ENCODE measurements at regions not wholly inside any gene's neighbourhood (a gene's known extent, or its start where the extent isn't known, plus 50 kb on each side); places are given as distances from the start of the nearest gene placed in this dataset.

- DNase-seq = no peak
- no peaks in the 10 kb centered on the region for H3K9me3 ChIP-seq (ENCODE audit: control insufficient read depth, low read length)
- H3K4me3 ChIP-seq (ENCODE audit: insufficient read depth, low read depth, low read length, poor library complexity, severe bottlenecking) = no peak overlapping the region
- H3K27ac ChIP-seq (ENCODE audit: insufficient read depth, low read length, poor library complexity, severe bottlenecking) = no peak overlapping the region
- H3K36me3 ChIP-seq (ENCODE audit: control insufficient read depth, insufficient read depth, low read length) = no peaks in the 10 kb centered on the region
- H3K27me3 ChIP-seq (replicated peaks; ENCODE audit: control insufficient read depth, insufficient read depth, low read length, poor library complexity, severe bottlenecking) = no peaks in the 10 kb centered on the region
- H3K4me1 ChIP-seq (ENCODE audit: control insufficient read depth, insufficient read depth, low read length, poor library complexity, severe bottlenecking) = no peaks in the 10 kb centered on the region
These were observed 129.6 kb downstream of the GRIN2B start for GRCh38 chr12:13851828-13852227.

- H3K27me3 ChIP-seq (replicated peaks; ENCODE audit: control insufficient read depth, insufficient read depth, low read length, poor library complexity, severe bottlenecking) = peaks cover 2% of the 10 kb centered on the region
- DNase-seq = no peak
- H3K4me3 ChIP-seq (ENCODE audit: insufficient read depth, low read depth, low read length, poor library complexity, severe bottlenecking) = no peak overlapping the region
- H3K36me3 ChIP-seq (ENCODE audit: control insufficient read depth, insufficient read depth, low read length) = no peaks in the 10 kb centered on the region
- H3K9me3 ChIP-seq (ENCODE audit: control insufficient read depth, low read length) = no peaks in the 10 kb centered on the region
- H3K27ac ChIP-seq (ENCODE audit: insufficient read depth, low read length, poor library complexity, severe bottlenecking) = no peak overlapping the region
- no peaks in the 10 kb centered on the region for H3K4me1 ChIP-seq (ENCODE audit: control insufficient read depth, insufficient read depth, low read length, poor library complexity, severe bottlenecking)
These were observed 131.9 kb downstream of the GRIN2B start for GRCh38 chr12:13849456-13849855.

GRCh38 chr12:13843841-13844240, 137.6 kb downstream of the GRIN2B start:
- no peak overlapping the region for H3K4me3 ChIP-seq (ENCODE audit: insufficient read depth, low read depth, low read length, poor library complexity, severe bottlenecking)
- H3K36me3 ChIP-seq (ENCODE audit: control insufficient read depth, insufficient read depth, low read length) = no peaks in the 10 kb centered on the region
- no peak overlapping the region for H3K27ac ChIP-seq (ENCODE audit: insufficient read depth, low read length, poor library complexity, severe bottlenecking)
- H3K4me1 ChIP-seq (ENCODE audit: control insufficient read depth, insufficient read depth, low read length, poor library complexity, severe bottlenecking) = no peaks in the 10 kb centered on the region
- no peaks in the 10 kb centered on the region for H3K9me3 ChIP-seq (ENCODE audit: control insufficient read depth, low read length)
- H3K27me3 ChIP-seq (replicated peaks; ENCODE audit: control insufficient read depth, insufficient read depth, low read length, poor library complexity, severe bottlenecking) = peaks cover 2% of the 10 kb centered on the region
- no peak for DNase-seq

- no peak for DNase-seq
- H3K27ac ChIP-seq (ENCODE audit: insufficient read depth, low read length, poor library complexity, severe bottlenecking) = no peak overlapping the region
- H3K36me3 ChIP-seq (ENCODE audit: control insufficient read depth, insufficient read depth, low read length) = no peaks in the 10 kb centered on the region
- no peaks in the 10 kb centered on the region for H3K4me1 ChIP-seq (ENCODE audit: control insufficient read depth, insufficient read depth, low read length, poor library complexity, severe bottlenecking)
- no peaks in the 10 kb centered on the region for H3K9me3 ChIP-seq (ENCODE audit: control insufficient read depth, low read length)
- peaks cover 2% of the 10 kb centered on the region for H3K27me3 ChIP-seq (replicated peaks; ENCODE audit: control insufficient read depth, insufficient read depth, low read length, poor library complexity, severe bottlenecking)
- H3K4me3 ChIP-seq (ENCODE audit: insufficient read depth, low read depth, low read length, poor library complexity, severe bottlenecking) = no peak overlapping the region
These were observed 140.0 kb downstream of the GRIN2B start for GRCh38 chr12:13841358-13841757.

GRCh38 chr12:13839365-13840336, 141.8 kb downstream of the GRIN2B start:
- H3K27me3 ChIP-seq (replicated peaks; ENCODE audit: control insufficient read depth, insufficient read depth, low read length, poor library complexity, severe bottlenecking) = no peaks in the 10 kb centered on the region
- no peaks in the 10 kb centered on the region for H3K9me3 ChIP-seq (ENCODE audit: control insufficient read depth, low read length)
- no peak for DNase-seq
- no peaks in the 10 kb centered on the region for H3K4me1 ChIP-seq (ENCODE audit: control insufficient read depth, insufficient read depth, low read length, poor library complexity, severe bottlenecking)
- H3K27ac ChIP-seq (ENCODE audit: insufficient read depth, low read length, poor library complexity, severe bottlenecking) = no peak overlapping the region
- H3K36me3 ChIP-seq (ENCODE audit: control insufficient read depth, insufficient read depth, low read length) = no peaks in the 10 kb centered on the region
- no peak overlapping the region for H3K4me3 ChIP-seq (ENCODE audit: insufficient read depth, low read depth, low read length, poor library complexity, severe bottlenecking)

- Histone ChIP-seq H3K36me3 (ENCODE audit: control insufficient read depth, insufficient read depth, low read length) (no peaks in the 10 kb centered on the region), H3K9me3 (ENCODE audit: control insufficient read depth, low read length) (no peaks in the 10 kb centered on the region), H3K27ac (ENCODE audit: insufficient read depth, low read length, poor library complexity, severe bottlenecking) (no peak overlapping the region), H3K4me3 (ENCODE audit: insufficient read depth, low read depth, low read length, poor library complexity, severe bottlenecking) (no peak overlapping the region), H3K4me1 (ENCODE audit: control insufficient read depth, insufficient read depth, low read length, poor library complexity, severe bottlenecking) (no peaks in the 10 kb centered on the region), H3K27me3 (replicated peaks; ENCODE audit: control insufficient read depth, insufficient read depth, low read length, poor library complexity, severe bottlenecking) (no peaks in the 10 kb centered on the region)
- no peak for DNase-seq
These were observed 145.3 kb downstream of the GRIN2B start for GRCh38 chr12:13836099-13836498.

- H3K4me3 ChIP-seq (ENCODE audit: insufficient read depth, low read depth, low read length, poor library complexity, severe bottlenecking) = no peak overlapping the region
- no peaks in the 10 kb centered on the region for H3K36me3 ChIP-seq (ENCODE audit: control insufficient read depth, insufficient read depth, low read length)
- no peaks in the 10 kb centered on the region for H3K4me1 ChIP-seq (ENCODE audit: control insufficient read depth, insufficient read depth, low read length, poor library complexity, severe bottlenecking)
- H3K27me3 ChIP-seq (replicated peaks; ENCODE audit: control insufficient read depth, insufficient read depth, low read length, poor library complexity, severe bottlenecking) = no peaks in the 10 kb centered on the region
- no peak overlapping the region for H3K27ac ChIP-seq (ENCODE audit: insufficient read depth, low read length, poor library complexity, severe bottlenecking)
- no peaks in the 10 kb centered on the region for H3K9me3 ChIP-seq (ENCODE audit: control insufficient read depth, low read length)
- no peak for DNase-seq
These were observed 145.8 kb downstream of the GRIN2B start for GRCh38 chr12:13835652-13836051.

GRCh38 chr12:13834241-13834640, 147.2 kb downstream of the GRIN2B start:
- no peaks in the 10 kb centered on the region for H3K4me1 ChIP-seq (ENCODE audit: control insufficient read depth, insufficient read depth, low read length, poor library complexity, severe bottlenecking)
- no peak for DNase-seq

GRCh38 chr12:13817131-13817530, 164.3 kb downstream of the GRIN2B start:
- no peak overlapping the region for H3K27ac ChIP-seq (ENCODE audit: insufficient read depth, low read length, poor library complexity, severe bottlenecking)
- DNase-seq = no peak
- H3K4me1 ChIP-seq (ENCODE audit: control insufficient read depth, insufficient read depth, low read length, poor library complexity, severe bottlenecking) = no peaks in the 10 kb centered on the region
- no peak overlapping the region for H3K4me3 ChIP-seq (ENCODE audit: insufficient read depth, low read depth, low read length, poor library complexity, severe bottlenecking)
- H3K36me3 ChIP-seq (ENCODE audit: control insufficient read depth, insufficient read depth, low read length) = no peaks in the 10 kb centered on the region
- H3K27me3 ChIP-seq (replicated peaks; ENCODE audit: control insufficient read depth, insufficient read depth, low read length, poor library complexity, severe bottlenecking) = no peaks in the 10 kb centered on the region
- H3K9me3 ChIP-seq (ENCODE audit: control insufficient read depth, low read length) = no peaks in the 10 kb centered on the region

More at GRCh38 chr12:13834241-13834640, 147.2 kb downstream of the GRIN2B start:
- Histone ChIP-seq H3K9me3 (ENCODE audit: control insufficient read depth, low read length) (no peaks in the 10 kb centered on the region), H3K4me3 (ENCODE audit: insufficient read depth, low read depth, low read length, poor library complexity, severe bottlenecking) (no peak overlapping the region), H3K27ac (ENCODE audit: insufficient read depth, low read length, poor library complexity, severe bottlenecking) (no peak overlapping the region), H3K27me3 (replicated peaks; ENCODE audit: control insufficient read depth, insufficient read depth, low read length, poor library complexity, severe bottlenecking) (no peaks in the 10 kb centered on the region), H3K36me3 (ENCODE audit: control insufficient read depth, insufficient read depth, low read length) (no peaks in the 10 kb centered on the region)

GRCh38 chr12:13816394-13816793, 165.0 kb downstream of the GRIN2B start:
- Histone ChIP-seq H3K9me3 (ENCODE audit: control insufficient read depth, low read length) (no peaks in the 10 kb centered on the region), H3K27me3 (replicated peaks; ENCODE audit: control insufficient read depth, insufficient read depth, low read length, poor library complexity, severe bottlenecking) (no peaks in the 10 kb centered on the region), H3K36me3 (ENCODE audit: control insufficient read depth, insufficient read depth, low read length) (no peaks in the 10 kb centered on the region), H3K27ac (ENCODE audit: insufficient read depth, low read length, poor library complexity, severe bottlenecking) (no peak overlapping the region), H3K4me3 (ENCODE audit: insufficient read depth, low read depth, low read length, poor library complexity, severe bottlenecking) (no peak overlapping the region), H3K4me1 (ENCODE audit: control insufficient read depth, insufficient read depth, low read length, poor library complexity, severe bottlenecking) (no peaks in the 10 kb centered on the region)
- DNase-seq = no peak
